ENCODE measurements at regions not wholly inside any gene's neighbourhood (a gene's known extent, or its start where the extent isn't known, plus 50 kb on each side); places are given as distances from the start of the nearest gene placed in this dataset.

- H3K4me1 Mint-ChIP-seq (ENCODE audit: low read depth, unreplicated experiment), result peaks cover 37% of the 10 kb centered on the region
- ChIA-PET POLR2A (no interaction called here), CTCF (no interaction called here)
- Histone ChIP-seq H3K36me3 (ENCODE audit: control insufficient read depth, insufficient read depth, low read length) (no peaks in the 10 kb centered on the region), H3K4me1 (peaks cover 32% of the 10 kb centered on the region), H3K4me3 (ENCODE audit: low read depth, low read length) (no peak overlapping the region), H3K27me3 (replicated peaks; ENCODE audit: control insufficient read depth, insufficient read depth, low read length) (no peaks in the 10 kb centered on the region), H3K9me3 (no peaks in the 10 kb centered on the region)
- no peak overlapping the region for H3K4me3 Mint-ChIP-seq (ENCODE audit: unreplicated experiment)
- no peak for TF ChIP-seq CTCF (IDR thresholded peaks at IDR 0.05; ENCODE audit: insufficient read depth in 1 of 2, low read depth in 1 of 2, low read length in 1 of 2, severe bottlenecking in 1 of 2, unreplicated experiment in 1 of 2)
- no peak for DNase-seq
- peaks cover 6% of the 10 kb centered on the region for H3K36me3 Mint-ChIP-seq (ENCODE audit: insufficient read depth, unreplicated experiment)
- intact Hi-C loops (cut with micrococcal nuclease; ENCODE audit: unreplicated experiment), result no loop called here
- H3K9me3 Mint-ChIP-seq (ENCODE audit: unreplicated experiment), result no peaks in the 10 kb centered on the region
- BruUV-seq (replicated peaks), result no TSS peak
- no peak overlapping the region for H3K27ac Mint-ChIP-seq (ENCODE audit: unreplicated experiment)
- no peaks in the 10 kb centered on the region for H3K27me3 Mint-ChIP-seq (ENCODE audit: insufficient read depth, unreplicated experiment)
Measured at GRCh38 chr11:10398525-10398924, 56.5 kb upstream of the AMPD3 start.

- peaks cover 21% of the 10 kb centered on the region for H3K4me1 Mint-ChIP-seq (ENCODE audit: low read depth, unreplicated experiment)
- POLR2A ChIA-PET, result no interaction called here
- intact Hi-C loops (cut with micrococcal nuclease; ENCODE audit: unreplicated experiment), result no loop called here
Measured at GRCh38 chr11:10400856-10401255, 54.2 kb upstream of the AMPD3 start.

GRCh38 chr11:10401256-10401655 lies 53.8 kb upstream of the AMPD3 start:
- H3K4me3 ChIP-seq (ENCODE audit: low read depth, low read length), result no peak overlapping the region
- H3K27me3 ChIP-seq (replicated peaks; ENCODE audit: control insufficient read depth, insufficient read depth, low read length), result no peaks in the 10 kb centered on the region
- Mint-ChIP-seq H3K9me3 (ENCODE audit: unreplicated experiment) (no peaks in the 10 kb centered on the region), H3K27me3 (ENCODE audit: insufficient read depth, unreplicated experiment) (no peaks in the 10 kb centered on the region), H3K4me3 (ENCODE audit: unreplicated experiment) (no peak overlapping the region), H3K4me1 (ENCODE audit: low read depth, unreplicated experiment) (peaks cover 21% of the 10 kb centered on the region), H3K36me3 (ENCODE audit: insufficient read depth, unreplicated experiment) (no peaks in the 10 kb centered on the region), H3K27ac (ENCODE audit: unreplicated experiment) (no peak overlapping the region)
- TF ChIP-seq CTCF (IDR thresholded peaks at IDR 0.05; ENCODE audit: insufficient read depth in 1 of 2, low read depth in 1 of 2, low read length in 1 of 2, severe bottlenecking in 1 of 2, unreplicated experiment in 1 of 2), result no peak
- H3K36me3 ChIP-seq (ENCODE audit: control insufficient read depth, insufficient read depth, low read length), result no peaks in the 10 kb centered on the region
- H3K4me1 ChIP-seq, result peaks cover 14% of the 10 kb centered on the region
- intact Hi-C loops (cut with micrococcal nuclease; ENCODE audit: unreplicated experiment), result no loop called here
- ChIA-PET CTCF (interaction anchor here (1.2 kb wide), 1 partner anchor 35 kb away, joined by 4 read pairs; no protein-coding TSS in a partner anchor), POLR2A (no interaction called here)
- H3K9me3 ChIP-seq, result no peaks in the 10 kb centered on the region
- no peak for DNase-seq
- no TSS peak for BruUV-seq (replicated peaks)

More at GRCh38 chr11:10400856-10401255, 54.2 kb upstream of the AMPD3 start:
- no peak overlapping the region for H3K4me3 Mint-ChIP-seq (ENCODE audit: unreplicated experiment)
- Histone ChIP-seq H3K9me3 (no peaks in the 10 kb centered on the region), H3K36me3 (ENCODE audit: control insufficient read depth, insufficient read depth, low read length) (no peaks in the 10 kb centered on the region), H3K4me3 (ENCODE audit: low read depth, low read length) (no peak overlapping the region), H3K4me1 (peaks cover 16% of the 10 kb centered on the region), H3K27me3 (replicated peaks; ENCODE audit: control insufficient read depth, insufficient read depth, low read length) (no peaks in the 10 kb centered on the region)
- H3K36me3 Mint-ChIP-seq (ENCODE audit: insufficient read depth, unreplicated experiment), result no peaks in the 10 kb centered on the region
- no peaks in the 10 kb centered on the region for H3K9me3 Mint-ChIP-seq (ENCODE audit: unreplicated experiment)
- no TSS peak for BruUV-seq (replicated peaks)
- DNase-seq, result no peak
- no peaks in the 10 kb centered on the region for H3K27me3 Mint-ChIP-seq (ENCODE audit: insufficient read depth, unreplicated experiment)
- CTCF ChIA-PET, result no interaction called here
- no peak for TF ChIP-seq CTCF (IDR thresholded peaks at IDR 0.05; ENCODE audit: insufficient read depth in 1 of 2, low read depth in 1 of 2, low read length in 1 of 2, severe bottlenecking in 1 of 2, unreplicated experiment in 1 of 2)
- no peak overlapping the region for H3K27ac Mint-ChIP-seq (ENCODE audit: unreplicated experiment)

All from Caco-2 (cell line).